ENCODE measurements at regions not wholly inside any gene's neighbourhood (a gene's known extent, or its start where the extent isn't known, plus 50 kb on each side); places are given as distances from the start of the nearest gene placed in this dataset.

DNA sequence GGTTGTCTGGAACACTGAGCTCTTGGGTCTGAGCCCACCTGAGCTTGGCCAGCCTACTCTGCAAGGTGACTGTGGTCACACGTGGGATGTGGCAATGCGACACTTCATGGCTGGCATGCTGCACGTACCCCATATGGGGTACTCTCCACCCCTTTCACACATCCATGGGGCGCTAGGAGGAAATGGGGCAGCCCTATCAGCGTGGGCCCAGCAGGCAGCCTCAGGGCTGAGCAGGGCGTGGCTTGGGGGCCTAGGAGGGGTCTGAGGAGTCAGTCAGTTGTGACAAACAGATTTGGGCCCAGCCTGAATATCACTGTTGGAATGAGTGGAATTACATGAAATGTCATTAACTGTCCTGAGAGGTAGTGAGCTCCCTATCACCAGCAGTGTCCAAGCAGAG lies 82.3 kb upstream of the LINGO1 start:
- TF ChIP-seq EP300 (IDR thresholded peaks at IDR 0.05) = no peak
- TF ChIP-seq POLR2A (IDR thresholded peaks at IDR 0.05; ENCODE audit: low read depth) = no peak
